Effector memory CD8-positive, alpha-beta T cell (primary cell): ENCODE measurements at regions not wholly inside any gene's neighbourhood (a gene's known extent, or its start where the extent isn't known, plus 50 kb on each side); places are given as distances from the start of the nearest gene placed in this dataset.
"Not testable (repeated sequence)": the region's sequence is repeated elsewhere in the genome, so short reads cannot be mapped to it uniquely, and the experiment has no call there.

Experiments used
- ATAC-seq: fragments of 150-1000 bp; cut with Tn5 transposase; replicated peaks from 2 replicates; pipeline ENCODE4 v1.10.0; 2021; ENCODE audit warnings: mild to moderate bottlenecking, moderate library complexity
- DNase-seq, 3 experiments: peaks; one replicate each; pipeline ENCODE4 v3.0.0; 2021
- H3K27ac Mint-ChIP-seq, 2 donors: one replicate each; pipeline ENCODE4 v1.8.0; 2022; ENCODE audit warnings: mild to moderate bottlenecking in 2 of 2, mixed read lengths in 2 of 2, moderate library complexity in 2 of 2
- H3K27me3 Mint-ChIP-seq, 2 donors: one replicate each; pipeline ENCODE4 v1.8.0; 2022; ENCODE audit warnings: mixed read lengths in 2 of 2
- H3K36me3 Mint-ChIP-seq: one replicate; pipeline ENCODE4 v1.8.0; 2022; ENCODE audit warnings: mild to moderate bottlenecking, moderate library complexity, mixed read lengths; ENCODE audit not compliant: insufficient read depth
- H3K4me1 Mint-ChIP-seq, 2 donors: one replicate each; pipeline ENCODE4 v1.8.0; 2022; ENCODE audit warnings: low read depth in 2 of 2, mixed read lengths in 2 of 2
- H3K4me3 Mint-ChIP-seq, 2 donors: one replicate each; pipeline ENCODE4 v1.8.0; 2022; ENCODE audit warnings: mild to moderate bottlenecking in 2 of 2, mixed read lengths in 2 of 2, moderate library complexity in 2 of 2
- H3K9me3 Mint-ChIP-seq, 2 donors: one replicate each; pipeline ENCODE4 v1.8.0; 2022; ENCODE audit warnings: mixed read lengths in 2 of 2

DNA sequence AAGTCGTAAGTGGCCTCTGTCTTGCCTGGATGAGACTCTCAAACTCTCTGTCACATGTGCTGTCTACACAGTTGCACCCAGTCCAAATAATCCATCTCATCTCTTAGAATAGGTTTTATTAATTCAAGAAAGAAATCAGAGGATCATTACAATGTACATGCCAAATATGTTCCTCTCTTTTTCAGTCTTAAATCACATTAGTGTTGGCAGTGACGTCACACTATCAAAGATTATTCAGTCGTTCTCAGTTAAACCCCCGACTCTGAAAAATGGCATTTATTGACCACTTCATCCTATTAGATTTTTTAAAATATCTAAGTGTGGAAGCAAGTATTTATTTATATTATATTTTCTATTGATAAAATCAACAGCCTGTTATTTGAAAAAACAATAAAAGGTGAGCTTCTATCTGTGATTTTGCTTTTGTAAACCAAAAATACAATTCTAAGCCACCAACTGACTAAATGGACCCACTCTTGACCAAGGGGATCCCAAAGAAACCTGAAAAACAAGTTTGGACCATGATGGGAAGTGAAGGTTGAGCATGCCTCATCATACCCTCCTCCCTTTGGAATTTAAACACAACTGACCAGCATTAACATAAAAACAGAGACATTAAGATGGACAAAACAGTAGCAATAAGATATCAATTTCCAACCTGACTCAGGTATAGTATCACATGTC is 1894.4 kb upstream of the LRRTM1 start:
- H3K27ac Mint-ChIP-seq: no peak overlapping the region
- H3K27me3 Mint-ChIP-seq: no peaks in the 10 kb centered on the region
- H3K4me1 Mint-ChIP-seq: no peaks in the 10 kb centered on the region
- H3K36me3 Mint-ChIP-seq: no peaks in the 10 kb centered on the region
- peaks cover 6 to 14% of the 10 kb centered on the region in 2 donors for H3K9me3 Mint-ChIP-seq
- ATAC-seq (no peak), DNase-seq (no peak)
- no peak overlapping the region for H3K4me3 Mint-ChIP-seq

- no peak for DNase-seq
- ATAC-seq: no peak
- Mint-ChIP-seq H3K27me3 (no peaks in the 10 kb centered on the region), H3K36me3 (no peaks in the 10 kb centered on the region), H3K9me3 (peaks cover 14 to 16% of the 10 kb centered on the region in 2 donors), H3K27ac (no peak overlapping the region), H3K4me3 (no peak overlapping the region), H3K4me1 (no peaks in the 10 kb centered on the region)
Measured at GRCh38 chr2:82182270-82182669, 1877.7 kb upstream of the LRRTM1 start.

DNA sequence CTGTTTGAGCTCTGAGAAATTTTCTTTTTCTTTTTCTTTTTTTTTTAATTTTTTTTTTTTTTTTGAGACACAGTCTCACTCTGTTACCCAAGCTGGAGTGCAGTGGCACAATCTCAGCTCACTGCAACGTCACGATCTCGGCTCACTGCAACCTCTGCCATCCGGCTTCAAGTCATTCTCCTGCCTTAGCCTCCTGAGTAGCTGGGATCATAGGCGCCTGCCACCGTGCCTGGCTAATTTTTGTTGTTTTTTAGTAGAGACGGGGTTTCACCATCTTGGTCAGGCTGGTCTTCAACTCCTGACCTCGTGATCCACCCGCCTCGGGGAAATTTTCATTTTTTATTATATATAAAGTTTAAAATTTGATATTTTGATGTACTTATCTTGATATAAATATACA is 1870.7 kb upstream of the LRRTM1 start:
- not testable (repeated sequence) for H3K4me1 Mint-ChIP-seq

GRCh38 chr2:82172483-82172882 is 1867.9 kb upstream of the LRRTM1 start:
- Mint-ChIP-seq H3K27ac (no peak overlapping the region), H3K4me3 (no peak overlapping the region)
- ATAC-seq: no peak

More for the DNA sequence above, 1870.7 kb upstream of the LRRTM1 start:
- not testable (repeated sequence) for H3K4me3 Mint-ChIP-seq, H3K36me3 Mint-ChIP-seq, H3K27ac Mint-ChIP-seq, H3K27me3 Mint-ChIP-seq, DNase-seq, ATAC-seq
- peaks cover 9 to 31% of the 10 kb centered on the region in 2 donors for H3K9me3 Mint-ChIP-seq

DNA sequence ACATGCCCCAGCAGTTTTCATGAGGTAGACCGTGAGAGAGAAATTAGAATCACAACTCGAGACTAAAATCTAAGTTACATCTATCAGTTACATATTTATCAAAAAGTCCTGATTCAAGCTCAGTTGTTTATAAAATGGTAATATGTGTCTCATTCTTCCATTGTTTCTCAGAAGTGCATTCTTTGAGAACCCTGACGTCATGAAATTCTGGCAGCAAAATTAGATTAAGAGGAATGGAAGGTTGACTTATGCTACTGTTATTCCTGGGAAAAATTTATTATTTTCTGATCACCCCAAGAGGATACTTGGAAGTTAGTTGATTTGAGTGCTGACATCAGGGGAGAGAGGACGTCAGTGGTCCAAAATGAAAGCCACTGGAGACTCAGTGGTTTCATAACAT is 1864.8 kb upstream of the LRRTM1 start:
- H3K27me3 Mint-ChIP-seq: no peaks in the 10 kb centered on the region
- DNase-seq: no peak
- peaks cover 6 to 25% of the 10 kb centered on the region in 2 donors for H3K9me3 Mint-ChIP-seq
- ATAC-seq: no peak
- H3K36me3 Mint-ChIP-seq: no peaks in the 10 kb centered on the region
- H3K27ac Mint-ChIP-seq: no peak overlapping the region
- H3K4me3 Mint-ChIP-seq: no peak overlapping the region
- H3K4me1 Mint-ChIP-seq: no peaks in the 10 kb centered on the region

More at GRCh38 chr2:82172483-82172882, 1867.9 kb upstream of the LRRTM1 start:
- Mint-ChIP-seq H3K27me3 (no peaks in the 10 kb centered on the region), H3K36me3 (no peaks in the 10 kb centered on the region), H3K4me1 (no peaks in the 10 kb centered on the region), H3K9me3 (peaks cover 8 to 33% of the 10 kb centered on the region in 2 donors)
- DNase-seq: no peak

GRCh38 chr2:82165377-82165776 is 1860.8 kb upstream of the LRRTM1 start:
- ATAC-seq (no peak), DNase-seq (no peak)
- Mint-ChIP-seq H3K27me3 (no peaks in the 10 kb centered on the region), H3K4me1 (no peaks in the 10 kb centered on the region), H3K4me3 (no peak overlapping the region), H3K36me3 (no peaks in the 10 kb centered on the region), H3K9me3 (peaks cover 8 to 25% of the 10 kb centered on the region in 2 donors), H3K27ac (no peak overlapping the region)

- DNase-seq: no peak
- Mint-ChIP-seq H3K27ac (no peak overlapping the region), H3K27me3 (no peaks in the 10 kb centered on the region), H3K36me3 (no peaks in the 10 kb centered on the region), H3K4me1 (no peaks in the 10 kb centered on the region), H3K4me3 (no peak overlapping the region), H3K9me3 (peaks cover 9 to 17% of the 10 kb centered on the region in 2 donors)
- no peak for ATAC-seq
Measured at GRCh38 chr2:82158150-82158549, 1853.6 kb upstream of the LRRTM1 start.

- H3K4me1 Mint-ChIP-seq: no peaks in the 10 kb centered on the region
- H3K36me3 Mint-ChIP-seq: no peaks in the 10 kb centered on the region
- H3K9me3 Mint-ChIP-seq: peaks cover 10 to 11% of the 10 kb centered on the region in 2 donors
- H3K27ac Mint-ChIP-seq: no peak overlapping the region
- DNase-seq: no peak
- H3K4me3 Mint-ChIP-seq: no peak overlapping the region
- no peaks in the 10 kb centered on the region for H3K27me3 Mint-ChIP-seq
- no peak for ATAC-seq
Measured at GRCh38 chr2:82155469-82155868, 1850.9 kb upstream of the LRRTM1 start.

DNA sequence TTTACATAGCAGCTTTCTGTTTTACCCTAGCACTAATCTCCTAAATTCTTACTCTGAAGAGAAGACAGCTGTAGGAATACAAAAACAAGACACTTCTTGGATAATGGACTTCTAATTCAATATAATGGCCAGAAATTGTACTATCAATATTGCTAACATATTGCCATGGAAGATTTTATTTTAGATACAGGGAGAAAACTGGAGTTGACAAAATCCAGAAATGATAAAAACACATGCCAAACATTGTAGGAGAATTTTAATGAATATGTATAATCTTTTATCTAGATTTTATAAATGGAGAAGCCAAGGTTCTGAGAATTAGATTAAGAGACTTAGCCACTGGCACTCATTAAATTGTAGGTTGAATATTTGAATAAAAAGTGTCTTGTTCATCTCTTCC is 1838.8 kb upstream of the LRRTM1 start:
- Mint-ChIP-seq H3K27me3 (no peaks in the 10 kb centered on the region), H3K27ac (no peak overlapping the region), H3K36me3 (no peaks in the 10 kb centered on the region), H3K4me3 (no peak overlapping the region), H3K4me1 (no peaks in the 10 kb centered on the region), H3K9me3 (peaks cover 9 to 11% of the 10 kb centered on the region in 2 donors)
- ATAC-seq (no peak), DNase-seq (no peak)

DNA sequence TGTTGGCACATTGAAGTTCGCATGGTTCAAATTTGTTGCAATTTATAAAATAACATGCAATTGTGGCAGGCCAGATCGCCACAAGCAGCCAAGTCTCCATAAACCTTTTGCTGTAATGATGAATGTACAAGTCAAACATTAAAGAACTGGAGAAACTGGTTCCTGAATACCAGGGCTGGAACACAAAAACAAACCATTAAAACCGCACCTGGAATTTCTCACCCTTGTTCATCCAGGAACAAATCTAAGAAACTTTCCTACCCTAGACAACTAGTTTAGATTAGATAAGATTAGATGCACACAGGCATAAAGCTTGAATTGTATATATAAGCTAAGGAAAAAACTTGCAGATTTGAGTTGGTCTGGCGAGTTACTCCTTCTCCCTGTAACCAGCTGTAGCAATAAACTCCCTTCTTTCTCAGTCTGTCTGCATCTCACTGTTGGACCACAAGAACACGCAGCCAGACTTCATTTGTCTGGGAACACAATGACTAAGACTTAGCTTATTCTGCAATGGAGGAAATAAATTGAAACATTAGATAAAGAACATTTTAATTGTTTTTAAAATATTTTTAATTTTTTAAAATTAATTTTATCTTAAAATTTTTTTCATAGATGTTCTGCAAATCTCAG is 1835.5 kb upstream of the LRRTM1 start:
- Mint-ChIP-seq H3K9me3 (peaks cover 9 to 18% of the 10 kb centered on the region in 2 donors), H3K4me1 (no peaks in the 10 kb centered on the region), H3K36me3 (no peaks in the 10 kb centered on the region), H3K27ac (no peak overlapping the region), H3K4me3 (no peak overlapping the region), H3K27me3 (no peaks in the 10 kb centered on the region)
- DNase-seq (no peak), ATAC-seq (no peak)

GRCh38 chr2:82137441-82137840 is 1832.9 kb upstream of the LRRTM1 start:
- Mint-ChIP-seq H3K36me3 (no peaks in the 10 kb centered on the region), H3K27ac (no peak overlapping the region), H3K4me1 (no peaks in the 10 kb centered on the region), H3K4me3 (no peak overlapping the region), H3K27me3 (no peaks in the 10 kb centered on the region), H3K9me3 (peaks cover 7 to 18% of the 10 kb centered on the region in 2 donors)
- DNase-seq (no peak), ATAC-seq (no peak)

- no peak for DNase-seq
- H3K4me1 Mint-ChIP-seq: no peaks in the 10 kb centered on the region
- H3K9me3 Mint-ChIP-seq: peaks cover 12 to 20% of the 10 kb centered on the region in 2 donors
- no peaks in the 10 kb centered on the region for H3K27me3 Mint-ChIP-seq
- ATAC-seq: no peak
- H3K36me3 Mint-ChIP-seq: no peaks in the 10 kb centered on the region
- no peak overlapping the region for H3K27ac Mint-ChIP-seq
- H3K4me3 Mint-ChIP-seq: no peak overlapping the region
Measured at GRCh38 chr2:82128051-82128450, 1823.5 kb upstream of the LRRTM1 start.

DNA sequence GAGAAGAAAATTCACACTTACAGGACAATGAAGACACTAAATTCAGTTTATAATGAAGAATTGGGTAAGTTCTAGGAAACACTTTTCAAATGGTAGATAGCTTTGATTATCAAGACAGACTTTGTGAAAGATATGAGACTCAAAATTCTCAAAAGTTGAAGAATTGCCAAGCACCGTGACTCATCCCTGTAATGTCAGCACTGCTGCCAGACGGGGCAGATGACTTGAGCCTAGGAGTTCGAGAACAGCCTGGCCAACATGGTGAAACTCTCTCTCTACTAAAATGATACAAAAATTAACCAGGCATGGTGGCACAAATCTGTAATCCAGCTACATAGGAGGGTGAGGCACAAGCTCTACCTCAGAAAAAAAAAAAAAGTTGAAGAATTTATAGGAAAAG is 1820.1 kb upstream of the LRRTM1 start:
- H3K9me3 Mint-ChIP-seq: peaks cover 9 to 14% of the 10 kb centered on the region in 2 donors
- no peak overlapping the region for H3K4me3 Mint-ChIP-seq
- no peaks in the 10 kb centered on the region for H3K27me3 Mint-ChIP-seq
- no peaks in the 10 kb centered on the region for H3K36me3 Mint-ChIP-seq
- no peak overlapping the region for H3K27ac Mint-ChIP-seq
- no peak for ATAC-seq
- no peak for DNase-seq
- H3K4me1 Mint-ChIP-seq: no peaks in the 10 kb centered on the region

DNA sequence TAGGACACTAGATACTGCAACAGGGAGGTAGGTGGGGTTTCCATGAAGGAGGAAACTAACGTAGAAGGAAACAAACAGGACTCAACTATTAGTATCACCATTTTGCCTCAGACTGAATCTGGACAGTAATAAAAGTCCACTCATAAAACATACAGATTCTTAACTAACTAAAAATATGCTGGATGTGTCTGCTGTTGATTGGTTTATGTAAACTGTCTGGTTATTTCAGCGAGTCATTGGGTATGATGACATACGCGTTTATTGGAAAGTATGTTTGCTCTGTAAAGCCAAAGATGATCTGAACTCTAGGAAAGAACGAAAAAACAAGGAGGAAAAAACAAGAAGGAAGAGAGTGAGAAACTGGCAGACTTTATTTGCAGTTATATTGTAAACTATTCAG is 1816.1 kb upstream of the LRRTM1 start:
- DNase-seq (no peak), ATAC-seq (no peak)
- no peaks in the 10 kb centered on the region for H3K4me1 Mint-ChIP-seq
- no peak overlapping the region for H3K27ac Mint-ChIP-seq
- H3K9me3 Mint-ChIP-seq: peaks cover 7% of the 10 kb centered on the region in 2 donors
- H3K4me3 Mint-ChIP-seq: no peak overlapping the region
- H3K36me3 Mint-ChIP-seq: no peaks in the 10 kb centered on the region
- H3K27me3 Mint-ChIP-seq: no peaks in the 10 kb centered on the region
